ENCODE measurements at regions not wholly inside any gene's neighbourhood (a gene's known extent, or its start where the extent isn't known, plus 50 kb on each side); places are given as distances from the start of the nearest gene placed in this dataset.

- no peak for TF ChIP-seq MZF1 (CRISPR knock-in tag; IDR thresholded peaks at IDR 0.05; ENCODE audit: borderline replicate concordance)
- no peak for TF ChIP-seq AHDC1 (CRISPR knock-in tag; IDR thresholded peaks at IDR 0.05; ENCODE audit: borderline replicate concordance)
- no peak for TF ChIP-seq SMAD1 (CRISPR knock-in tag; IDR thresholded peaks at IDR 0.05; ENCODE audit: borderline replicate concordance, low read depth)
- TF ChIP-seq SKI (IDR thresholded peaks at IDR 0.05; ENCODE audit: partially characterized antibody), result no peak
- TF ChIP-seq THAP8 (CRISPR knock-in tag; IDR thresholded peaks at IDR 0.05; ENCODE audit: borderline replicate concordance), result no peak
- TF ChIP-seq FIP1L1 (IDR thresholded peaks at IDR 0.05; ENCODE audit: borderline replicate concordance, insufficient read depth, low read depth, low read length), result no peak
- TF ChIP-seq ZBTB39 (CRISPR knock-in tag; IDR thresholded peaks at IDR 0.05), result no peak
- TF ChIP-seq PHB2 (IDR thresholded peaks at IDR 0.05; ENCODE audit: partially characterized antibody), result no peak
- TF ChIP-seq TGIF2 (CRISPR knock-in tag; IDR thresholded peaks at IDR 0.05), result no peak
- TF ChIP-seq ZNF614 (CRISPR knock-in tag; IDR thresholded peaks at IDR 0.05; ENCODE audit: borderline replicate concordance), result no peak
Observed at GRCh38 chr16:17591655-17592405, 121.1 kb upstream of the XYLT1 start (continued).

Measured in HepG2 (cell line).